GM12878 (cell line): ENCODE measurements at regions not wholly inside any gene's neighbourhood (a gene's known extent, or its start where the extent isn't known, plus 50 kb on each side); places are given as distances from the start of the nearest gene placed in this dataset.

ENCODE experiments used
- ATAC-seq: fragments of 200-7000 bp; cut with Tn5 transposase; 3 replicates; pipeline ENCODE4 v1.9.1; 2020; ENCODE audit warnings: mild to moderate bottlenecking, moderate library complexity
- BruUV-seq: library from RNA; stranded (reverse); fragments of 400-500 nt; replicated peaks from 2 replicates; lab custom pipeline; 2021; lab: Mats Ljungman, UMichigan
- CTCF ChIA-PET: fragments of 300-600 bp; sonication (Branson Sonifier 250); formaldehyde crosslinking; extraction: SDS; loops from one replicate; lab custom pipeline; 2021; ENCODE audit warnings: inconsistent platforms; lab: Yijun Ruan, JAX
- POLR2A ChIA-PET: fragments of 350-600 bp; formaldehyde crosslinking; extraction: SDS; loops from one replicate; lab custom pipeline; 2021; ENCODE audit warnings: inconsistent platforms; lab: Charles Lee
- RAD21 ChIA-PET: fragments of 300-600 bp; sonication (Branson Sonifier 250); formaldehyde crosslinking; loops from one replicate; lab custom pipeline; 2023; ENCODE audit warnings: antibody characterized with exemption; ENCODE audit not compliant: unreplicated experiment; lab: Charles Lee
- SMC1A ChIA-PET: fragments of 300-600 bp; sonication (Branson Sonifier 250); formaldehyde crosslinking; loops from one replicate; lab custom pipeline; 2023; ENCODE audit not compliant: unreplicated experiment, uncharacterized antibody; lab: Charles Lee
- DNase-seq: peaks from one replicate; pipeline ENCODE4 v3.0.0-alpha.2; 2011; ENCODE audit warnings: low read depth, low spot score
- FAIRE-seq: peaks from 3 replicates; lab custom pipeline; 2011; peaks lifted over from hg19 to GRCh38; lab: Jason Lieb, UNC
- H2AFZ ChIP-seq: 2 replicates; pipeline ENCODE4 v1.6.0; 2011; ENCODE audit warnings: low read depth, low read length, control low read depth; ENCODE audit not compliant: control insufficient read depth
- H3K27ac ChIP-seq: 2 replicates; pipeline ENCODE4 v1.5.1; 2011; ENCODE audit warnings: control low read depth; ENCODE audit not compliant: control insufficient read depth, insufficient read depth
- H3K27me3 ChIP-seq, 2 experiments: replicated peaks in 1 of 2; 2 replicates each; pipeline versions ENCODE4 v1.6.0 to v1.6.1; 2011; ENCODE audit warnings: low read length in 1 of 2; ENCODE audit not compliant: control insufficient read depth in 2 of 2, insufficient read depth in 2 of 2
- H3K36me3 ChIP-seq, 2 experiments: 2 replicates each; pipeline ENCODE4 v1.5.1; 2011; ENCODE audit warnings: low read length in 1 of 2; ENCODE audit not compliant: control insufficient read depth in 2 of 2, insufficient read depth in 2 of 2
- H3K4me1 ChIP-seq: 2 replicates; pipeline ENCODE4 v1.6.1; 2011; ENCODE audit warnings: mild to moderate bottlenecking, low read length, moderate library complexity, mixed read lengths; ENCODE audit not compliant: control insufficient read depth, insufficient read depth
- H3K4me2 ChIP-seq: 2 replicates; pipeline ENCODE4 v1.6.0; 2011; ENCODE audit warnings: control low read depth; ENCODE audit not compliant: control insufficient read depth, insufficient read depth
- H3K4me3 ChIP-seq: fragments of 200-600 bp; sonication (generic); 2 replicates; pipeline ENCODE4 v1.5.1; 2016
- H3K79me2 ChIP-seq: 2 replicates; pipeline ENCODE4 v1.6.0; 2011; ENCODE audit warnings: low read length; ENCODE audit not compliant: control insufficient read depth, insufficient read depth
- H3K9ac ChIP-seq: 2 replicates; pipeline ENCODE4 v1.8.0; 2011; ENCODE audit warnings: low read length, control low read depth, mixed read lengths; ENCODE audit not compliant: control insufficient read depth, insufficient read depth
- H3K9me3 ChIP-seq: replicated peaks from 3 replicates; pipeline ENCODE4 v1.5.1; 2011; ENCODE audit warnings: mild to moderate bottlenecking, low read length; ENCODE audit not compliant: control insufficient read depth, insufficient read depth
- H4K20me1 ChIP-seq: 2 replicates; pipeline ENCODE4 v1.6.0; 2011; ENCODE audit not compliant: control insufficient read depth, insufficient read depth
- BACH1 ChIP-seq: fragments of 450-650 bp; IDR thresholded peaks from 2 replicates; pipeline ENCODE4 v1.6.1; 2017; ENCODE audit warnings: mild to moderate bottlenecking, borderline replicate concordance
- CHD2 ChIP-seq: IDR thresholded peaks from 2 replicates; pipeline ENCODE4 v1.6.1; 2011; ENCODE audit warnings: low read depth, low read length, improper control_type of control experiment, borderline replicate concordance
- KAT2A ChIP-seq: conservative IDR thresholded peaks from 2 replicates; pipeline ENCODE4 v1.6.1; 2011; ENCODE audit warnings: low read depth, low read length; ENCODE audit not compliant: control insufficient read depth
- MTA3 ChIP-seq: IDR thresholded peaks from 2 replicates; pipeline ENCODE4 v1.6.1; 2012; ENCODE audit warnings: low read length, inconsistent platforms, borderline replicate concordance
- NFYA ChIP-seq: IDR thresholded peaks from 2 replicates; pipeline ENCODE4 v1.6.1; 2011; ENCODE audit warnings: low read depth, mild to moderate bottlenecking, low read length, improper control_type of control experiment, borderline replicate concordance
- NR2C1 ChIP-seq: fragments of 450-650 bp; IDR thresholded peaks from 2 replicates; pipeline ENCODE4 v1.6.1; 2017; ENCODE audit warnings: antibody characterized with exemption, mild to moderate bottlenecking, moderate library complexity
- NRF1 ChIP-seq: conservative IDR thresholded peaks from 2 replicates; pipeline ENCODE4 v1.6.1; 2011; ENCODE audit warnings: mild to moderate bottlenecking, low read depth, low read length, improper control_type of control experiment
- SMC3 ChIP-seq: IDR thresholded peaks from 2 replicates; pipeline ENCODE4 v1.6.1; 2011; ENCODE audit warnings: low read length, improper control_type of control experiment, borderline replicate concordance
- in situ Hi-C: fragments of 300-500 bp; cut with MboI; formaldehyde crosslinking; loops from 9 replicates; pipeline ENCODE4 v1.14.3; 2018; ENCODE audit warnings: mixed read lengths
- intact Hi-C: fragments of 100-400 bp; cut with micrococcal nuclease; formaldehyde crosslinking; loops from one replicate; pipeline ENCODE4 v1.14.2; 2022; ENCODE audit not compliant: unreplicated experiment
- TF ChIP-seq, protein P1 (sequence below): fragments of 450-650 bp; IDR thresholded peaks from 2 replicates; pipeline ENCODE4 v1.6.1; 2017; ENCODE audit warnings: mild to moderate bottlenecking
- TF ChIP-seq, protein P2 (sequence below): fragments of 450-650 bp; IDR thresholded peaks from 2 replicates; pipeline ENCODE4 v1.6.1; 2014; ENCODE audit warnings: mild to moderate bottlenecking

DNA sequence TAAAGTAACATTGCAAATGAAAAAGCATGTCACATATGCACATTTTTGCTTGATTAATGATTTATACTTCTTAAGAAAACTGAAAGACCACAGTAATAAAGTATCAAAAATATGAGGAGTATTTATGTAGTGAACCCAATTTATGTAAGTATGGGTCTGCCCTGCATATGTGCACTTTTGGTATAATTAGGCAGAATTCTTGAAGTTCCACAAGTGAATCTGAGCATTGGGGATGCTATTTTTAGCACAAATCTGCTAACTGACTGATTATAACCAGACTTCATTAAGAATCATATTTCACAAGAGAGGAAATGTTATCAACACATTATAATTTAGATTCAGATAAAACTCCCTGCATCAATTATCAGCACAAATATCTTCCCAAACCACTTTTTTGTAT is 407.1 kb upstream of the LRRC4C start:
- Histone ChIP-seq H2AFZ (no peak overlapping the region), H3K4me1 (no peaks in the 10 kb centered on the region), H3K79me2 (no peaks in the 10 kb centered on the region), H4K20me1 (no peaks in the 10 kb centered on the region), H3K36me3 (no peaks in the 10 kb centered on the region), H3K27me3 (no peaks in the 10 kb centered on the region), H3K9ac (no peak overlapping the region), H3K4me2 (no peak overlapping the region), H3K27ac (no peak overlapping the region), H3K4me3 (no peak overlapping the region), H3K9me3 (no peaks in the 10 kb centered on the region)
- ChIA-PET CTCF (no interaction called here), SMC1A (no interaction called here), POLR2A (no interaction called here), RAD21 (no interaction called here)
- in situ Hi-C loops, result no loop called here
- DNase-seq (no peak), FAIRE-seq (no peak), ATAC-seq (no peak)
- intact Hi-C loops, result no loop called here
- TF ChIP-seq KAT2A (no peak), SMC3 (no peak), NR2C1 (no peak), NFYA (no peak), BACH1 (no peak), MTA3 (no peak), CHD2 (no peak), NRF1 (no peak)
- TF ChIP-seq, protein P1, sequence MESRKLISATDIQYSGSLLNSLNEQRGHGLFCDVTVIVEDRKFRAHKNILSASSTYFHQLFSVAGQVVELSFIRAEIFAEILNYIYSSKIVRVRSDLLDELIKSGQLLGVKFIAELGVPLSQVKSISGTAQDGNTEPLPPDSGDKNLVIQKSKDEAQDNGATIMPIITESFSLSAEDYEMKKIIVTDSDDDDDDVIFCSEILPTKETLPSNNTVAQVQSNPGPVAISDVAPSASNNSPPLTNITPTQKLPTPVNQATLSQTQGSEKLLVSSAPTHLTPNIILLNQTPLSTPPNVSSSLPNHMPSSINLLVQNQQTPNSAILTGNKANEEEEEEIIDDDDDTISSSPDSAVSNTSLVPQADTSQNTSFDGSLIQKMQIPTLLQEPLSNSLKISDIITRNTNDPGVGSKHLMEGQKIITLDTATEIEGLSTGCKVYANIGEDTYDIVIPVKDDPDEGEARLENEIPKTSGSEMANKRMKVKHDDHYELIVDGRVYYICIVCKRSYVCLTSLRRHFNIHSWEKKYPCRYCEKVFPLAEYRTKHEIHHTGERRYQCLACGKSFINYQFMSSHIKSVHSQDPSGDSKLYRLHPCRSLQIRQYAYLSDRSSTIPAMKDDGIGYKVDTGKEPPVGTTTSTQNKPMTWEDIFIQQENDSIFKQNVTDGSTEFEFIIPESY, result no peak
- TF ChIP-seq, protein P2, sequence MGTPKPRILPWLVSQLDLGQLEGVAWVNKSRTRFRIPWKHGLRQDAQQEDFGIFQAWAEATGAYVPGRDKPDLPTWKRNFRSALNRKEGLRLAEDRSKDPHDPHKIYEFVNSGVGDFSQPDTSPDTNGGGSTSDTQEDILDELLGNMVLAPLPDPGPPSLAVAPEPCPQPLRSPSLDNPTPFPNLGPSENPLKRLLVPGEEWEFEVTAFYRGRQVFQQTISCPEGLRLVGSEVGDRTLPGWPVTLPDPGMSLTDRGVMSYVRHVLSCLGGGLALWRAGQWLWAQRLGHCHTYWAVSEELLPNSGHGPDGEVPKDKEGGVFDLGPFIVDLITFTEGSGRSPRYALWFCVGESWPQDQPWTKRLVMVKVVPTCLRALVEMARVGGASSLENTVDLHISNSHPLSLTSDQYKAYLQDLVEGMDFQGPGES, result no peak
- no TSS peak for BruUV-seq
